Mesenteric fat pad (tissue), 1 donor: ENCODE measurements at regions not wholly inside any gene's neighbourhood (a gene's known extent, or its start where the extent isn't known, plus 50 kb on each side); places are given as distances from the start of the nearest gene placed in this dataset.

Experiments used
- DNase-seq: peaks from one replicate; pipeline ENCODE4 v3.0.0-alpha.2; 2020; ENCODE audit warnings: low spot score
- donor health status: DM: yes; HTN: yes; CAD: no.

- no peak for DNase-seq
These were observed 96.7 kb upstream of the RGS18 start for GRCh38 chr1:192061556-192061955.

- DNase-seq = no peak
These were observed 93.2 kb upstream of the RGS18 start for GRCh38 chr1:192065087-192065486.

- no peak for DNase-seq
These were observed 92.1 kb upstream of the RGS18 start for GRCh38 chr1:192066202-192066601.

- no peak for DNase-seq
These were observed 90.9 kb upstream of the RGS18 start for GRCh38 chr1:192067360-192067759.

GRCh38 chr1:192070213-192070612, 88.0 kb upstream of the RGS18 start:
- DNase-seq = no peak

- DNase-seq = no peak
These were observed 77.6 kb upstream of the RGS18 start for GRCh38 chr1:192080684-192081083.

GRCh38 chr1:192081359-192081758, 76.9 kb upstream of the RGS18 start:
- no peak for DNase-seq

- no peak for DNase-seq
These were observed 71.6 kb upstream of the RGS18 start for GRCh38 chr1:192086644-192087043.

- no peak for DNase-seq
These were observed 70.9 kb upstream of the RGS18 start for GRCh38 chr1:192087334-192087733.

GRCh38 chr1:192088496-192088895, 69.8 kb upstream of the RGS18 start:
- no peak for DNase-seq

- no peak for DNase-seq
These were observed 60.3 kb upstream of the RGS18 start for GRCh38 chr1:192098001-192098400.

GRCh38 chr1:192099328-192099727, 58.9 kb upstream of the RGS18 start:
- no peak for DNase-seq

GRCh38 chr1:192100686-192101468, 57.4 kb upstream of the RGS18 start:
- DNase-seq = no peak

GRCh38 chr1:192104128-192104527, 54.1 kb upstream of the RGS18 start:
- no peak for DNase-seq

- no peak for DNase-seq
These were observed 53.4 kb upstream of the RGS18 start for GRCh38 chr1:192104852-192105251.

GRCh38 chr1:192108161-192108560, 50.1 kb upstream of the RGS18 start:
- no peak for DNase-seq
